OCI-LY7 (cell line): ENCODE measurements at regions not wholly inside any gene's neighbourhood (a gene's known extent, or its start where the extent isn't known, plus 50 kb on each side); places are given as distances from the start of the nearest gene placed in this dataset.

ENCODE experiments used
- EZH2phosphoT487 ChIP-seq: fragments of 200-600 bp; sonication (generic); IDR thresholded peaks from 2 replicates; pipeline ENCODE4 v1.6.1; 2018; ENCODE audit warnings: low read depth, borderline replicate concordance, mild to moderate bottlenecking, mixed run types, antibody characterized with exemption, low read length, moderate library complexity, mixed read lengths
- TF ChIP-seq, protein P1 (sequence below): fragments of 200-600 bp; sonication (generic); conservative IDR thresholded peaks from 2 replicates; pipeline ENCODE4 v1.5.1; 2014; ENCODE audit warnings: mild to moderate bottlenecking, antibody characterized with exemption, low read length, moderate library complexity, mixed read lengths

DNA sequence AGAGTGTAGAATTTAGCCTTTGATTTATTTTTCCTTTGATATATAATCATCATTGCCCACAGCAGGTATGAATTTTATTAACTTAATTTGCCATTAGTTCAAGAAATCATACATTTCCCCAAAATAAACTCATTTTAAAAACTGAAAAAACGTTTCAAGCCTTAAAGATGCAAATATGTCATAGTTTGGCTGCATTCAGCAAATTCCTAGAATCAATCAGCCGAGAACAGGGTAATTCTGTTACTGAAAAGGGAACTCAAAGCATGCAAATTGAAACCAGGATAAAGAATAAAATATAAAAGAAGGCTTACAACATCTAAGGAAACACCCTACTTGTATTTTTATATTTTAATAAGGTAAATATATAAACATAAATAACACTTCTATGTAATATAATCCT lies 233.8 kb upstream of the PRKCQ start:
- TF ChIP-seq, protein P1, sequence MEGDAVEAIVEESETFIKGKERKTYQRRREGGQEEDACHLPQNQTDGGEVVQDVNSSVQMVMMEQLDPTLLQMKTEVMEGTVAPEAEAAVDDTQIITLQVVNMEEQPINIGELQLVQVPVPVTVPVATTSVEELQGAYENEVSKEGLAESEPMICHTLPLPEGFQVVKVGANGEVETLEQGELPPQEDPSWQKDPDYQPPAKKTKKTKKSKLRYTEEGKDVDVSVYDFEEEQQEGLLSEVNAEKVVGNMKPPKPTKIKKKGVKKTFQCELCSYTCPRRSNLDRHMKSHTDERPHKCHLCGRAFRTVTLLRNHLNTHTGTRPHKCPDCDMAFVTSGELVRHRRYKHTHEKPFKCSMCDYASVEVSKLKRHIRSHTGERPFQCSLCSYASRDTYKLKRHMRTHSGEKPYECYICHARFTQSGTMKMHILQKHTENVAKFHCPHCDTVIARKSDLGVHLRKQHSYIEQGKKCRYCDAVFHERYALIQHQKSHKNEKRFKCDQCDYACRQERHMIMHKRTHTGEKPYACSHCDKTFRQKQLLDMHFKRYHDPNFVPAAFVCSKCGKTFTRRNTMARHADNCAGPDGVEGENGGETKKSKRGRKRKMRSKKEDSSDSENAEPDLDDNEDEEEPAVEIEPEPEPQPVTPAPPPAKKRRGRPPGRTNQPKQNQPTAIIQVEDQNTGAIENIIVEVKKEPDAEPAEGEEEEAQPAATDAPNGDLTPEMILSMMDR = no peak
- TF ChIP-seq EZH2phosphoT487 = no peak
